HG03060 (cell line): ENCODE measurements at regions not wholly inside any gene's neighbourhood (a gene's known extent, or its start where the extent isn't known, plus 50 kb on each side); places are given as distances from the start of the nearest gene placed in this dataset.

Experiments used
- ATAC-seq: cut with Tn5 transposase; IDR thresholded peaks from one replicate; pipeline ENCODE4 v1.9.1; 2021; ENCODE audit warnings: low read depth, moderate number of reproducible peaks; ENCODE audit not compliant: unreplicated experiment

DNA sequence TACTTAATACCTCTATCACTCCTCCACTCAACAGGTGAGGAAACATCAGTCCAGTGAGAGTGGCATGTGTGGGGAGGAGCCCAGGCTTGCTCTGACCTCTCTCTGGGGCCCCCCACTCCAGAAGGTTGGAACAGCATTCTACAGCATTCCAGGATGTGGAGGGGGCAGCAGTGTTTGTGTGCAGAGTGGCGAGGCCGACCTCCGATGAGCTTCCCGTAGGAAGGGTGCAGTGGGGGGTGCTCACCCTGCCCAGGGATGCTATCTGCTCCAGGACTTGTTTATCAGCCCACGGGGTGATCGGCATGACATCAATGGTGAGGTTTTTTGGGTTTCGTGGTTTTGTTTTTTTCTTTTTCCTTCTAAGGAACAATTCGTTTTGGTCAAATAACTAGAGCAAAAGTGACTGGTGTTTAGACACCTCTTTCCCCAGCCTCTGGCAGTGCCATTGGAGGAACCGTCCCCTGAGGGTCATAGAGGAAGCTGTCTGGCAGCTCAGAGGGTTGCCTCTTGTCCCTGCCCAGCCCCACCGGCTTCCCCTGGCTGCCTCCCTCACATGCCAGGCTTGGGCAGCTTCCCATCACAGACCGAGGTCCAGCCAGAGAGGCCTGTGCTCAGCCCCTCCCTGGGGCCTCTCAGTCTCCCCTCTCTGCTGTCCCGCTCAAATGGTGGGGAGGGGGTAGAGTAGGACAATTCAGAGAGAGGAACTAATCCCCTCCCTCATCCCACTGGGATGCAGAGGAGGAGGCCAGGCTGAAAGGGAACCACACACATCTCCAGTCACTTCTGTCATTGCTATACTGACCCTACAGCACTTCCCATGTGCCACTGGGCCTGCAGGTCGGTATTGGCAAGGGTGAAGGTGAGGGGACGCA is 96.5 kb downstream of the ZFP36L2 start:
- ATAC-seq = no peak

DNA sequence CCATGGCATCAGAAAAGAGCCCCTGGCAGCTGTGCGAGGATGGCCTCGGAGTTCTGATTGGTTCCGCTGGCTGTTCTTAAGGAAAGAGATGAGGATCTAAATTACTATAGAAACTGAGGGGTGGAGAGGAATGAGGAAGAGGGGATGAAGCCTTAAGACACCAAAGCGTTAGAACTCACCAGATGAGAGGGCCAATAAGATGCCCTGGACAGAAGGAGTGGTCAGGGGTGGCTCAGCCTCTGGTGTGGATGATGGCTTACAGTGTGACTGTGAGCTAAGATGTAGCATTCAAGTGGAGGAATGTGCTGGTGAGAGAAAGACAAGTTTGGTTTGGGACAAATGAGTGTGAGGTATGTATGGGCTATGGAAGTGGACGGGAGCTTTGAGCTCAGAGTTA is 97.8 kb downstream of the ZFP36L2 start:
- ATAC-seq = no peak

DNA sequence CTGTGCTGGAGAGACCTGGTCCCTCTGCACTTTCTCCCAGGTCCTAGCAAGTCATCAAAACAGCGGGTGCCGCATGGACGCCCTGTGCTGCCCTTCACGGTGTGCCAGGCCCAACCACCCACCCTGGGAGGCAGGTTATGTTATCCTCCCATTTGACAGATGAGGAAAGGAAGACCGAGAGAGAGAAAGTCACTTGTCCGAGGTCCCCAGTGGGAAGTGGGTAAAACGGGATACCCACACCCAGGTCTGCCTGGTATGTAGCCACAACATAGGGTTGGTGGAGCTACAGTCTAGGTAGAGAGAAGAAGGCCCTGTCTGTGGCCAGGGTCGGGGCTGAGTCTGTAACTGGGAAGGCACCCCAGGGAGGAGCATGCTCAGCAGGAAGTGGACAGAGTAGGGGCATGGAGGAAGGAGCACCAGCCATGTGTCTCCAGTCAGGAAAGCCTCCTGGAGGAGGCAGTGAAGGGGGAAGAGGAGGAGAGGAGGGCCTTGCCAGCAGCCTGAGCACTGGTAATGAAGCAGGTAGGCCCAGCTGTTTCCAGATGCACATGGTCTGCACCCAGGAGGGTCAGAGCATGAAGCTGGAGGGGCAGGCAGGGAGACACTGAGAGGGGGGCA is 98.4 kb downstream of the ZFP36L2 start:
- ATAC-seq = no peak

DNA sequence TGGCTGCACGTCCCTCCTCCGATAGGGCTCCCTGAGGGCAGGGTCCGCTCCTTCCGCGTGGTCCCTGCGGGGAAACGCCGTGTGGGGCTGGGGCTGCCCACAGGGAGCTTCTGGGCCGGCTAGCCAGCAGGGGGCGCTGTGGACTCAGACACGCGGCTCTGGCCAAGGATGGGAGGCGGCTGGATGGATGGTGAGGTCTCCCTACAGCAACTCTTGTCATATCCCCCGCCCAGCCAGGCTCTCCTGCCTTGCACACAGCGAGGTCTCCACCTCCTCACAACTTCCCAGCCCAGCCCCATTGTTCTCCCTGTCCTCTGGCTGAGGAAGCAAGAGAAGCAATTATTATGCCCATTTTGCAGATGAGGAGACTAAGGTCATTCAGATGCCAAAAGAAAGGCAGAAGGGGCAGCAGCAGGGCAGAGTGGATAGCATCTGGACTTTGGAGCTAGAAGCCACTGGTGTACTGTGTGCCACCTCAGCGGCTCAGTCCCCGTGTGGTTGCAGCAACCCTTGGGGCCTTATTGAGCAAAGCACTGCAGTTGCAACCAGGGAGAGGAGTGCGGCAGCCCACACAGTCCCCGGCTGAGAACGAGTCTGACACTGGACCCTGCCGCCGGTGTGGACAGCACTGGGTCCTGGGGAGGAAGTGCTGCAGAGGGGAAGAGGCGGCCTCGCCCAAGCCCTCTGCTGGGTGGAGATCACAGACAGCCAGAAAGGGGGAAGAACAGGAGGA is 99.0 kb downstream of the ZFP36L2 start:
- ATAC-seq = no peak

DNA sequence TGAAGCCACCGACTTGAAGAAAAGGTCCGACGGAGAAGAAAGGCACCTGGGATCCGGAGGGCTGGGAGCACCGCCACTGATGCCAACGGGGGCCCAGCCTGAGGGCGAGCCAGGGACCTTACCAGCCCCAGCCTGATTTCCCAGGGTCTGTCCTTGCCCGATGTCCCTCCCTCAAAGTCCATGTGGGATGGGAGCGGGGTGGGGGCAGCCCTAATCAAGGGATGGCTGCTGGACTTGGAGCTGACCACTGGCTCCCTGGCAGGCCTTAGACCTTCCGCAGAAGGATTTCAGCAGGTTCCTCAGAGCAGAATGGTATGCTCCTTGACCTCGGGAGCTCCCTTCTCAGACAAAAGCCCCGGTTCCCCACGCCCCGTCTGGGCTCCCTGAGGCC is 99.6 kb downstream of the ZFP36L2 start:
- ATAC-seq = no peak

DNA sequence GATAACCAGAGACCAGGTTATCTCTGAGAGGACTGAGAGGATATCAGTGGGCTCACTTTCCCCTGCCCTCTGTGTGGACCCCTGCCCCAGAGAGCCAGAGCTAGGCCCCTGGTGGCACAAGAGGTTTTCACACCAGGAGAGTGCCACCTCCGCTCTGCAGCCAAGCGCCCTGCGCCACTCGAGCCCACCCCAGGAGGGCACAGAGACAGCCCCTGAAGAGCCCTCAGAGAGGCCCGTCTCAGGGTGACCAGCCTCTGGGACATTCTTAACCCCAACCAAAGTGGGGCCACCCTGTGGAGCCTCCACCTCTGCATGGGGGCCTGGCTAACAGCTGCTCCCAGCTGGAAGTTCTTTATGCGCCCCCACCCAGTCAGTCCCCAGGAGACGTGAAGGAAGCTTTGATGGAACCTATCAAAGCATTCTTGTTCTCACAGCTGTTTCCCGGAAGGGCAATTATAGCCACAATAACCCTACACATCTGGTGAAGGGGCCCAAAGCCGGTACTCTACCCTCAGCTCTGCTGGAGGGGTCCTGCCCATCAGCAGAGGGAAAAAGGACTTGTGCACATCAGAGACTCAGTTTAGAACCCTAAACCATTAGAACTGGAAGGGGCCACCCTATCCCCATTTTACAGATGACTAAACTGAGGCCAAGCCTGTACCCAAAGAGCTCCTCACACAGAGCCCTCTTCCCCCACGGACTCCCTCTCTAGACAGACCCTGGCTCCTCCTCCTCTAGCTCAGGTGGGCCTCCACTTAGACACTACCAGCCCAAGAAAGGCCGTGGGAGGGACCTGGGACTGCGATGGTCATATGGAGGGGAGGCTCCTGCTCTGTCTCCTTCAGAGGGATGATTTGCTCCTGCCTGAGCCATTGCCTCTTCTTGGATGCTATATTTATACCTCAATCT is 101.1 kb downstream of the ZFP36L2 start:
- ATAC-seq = no peak

DNA sequence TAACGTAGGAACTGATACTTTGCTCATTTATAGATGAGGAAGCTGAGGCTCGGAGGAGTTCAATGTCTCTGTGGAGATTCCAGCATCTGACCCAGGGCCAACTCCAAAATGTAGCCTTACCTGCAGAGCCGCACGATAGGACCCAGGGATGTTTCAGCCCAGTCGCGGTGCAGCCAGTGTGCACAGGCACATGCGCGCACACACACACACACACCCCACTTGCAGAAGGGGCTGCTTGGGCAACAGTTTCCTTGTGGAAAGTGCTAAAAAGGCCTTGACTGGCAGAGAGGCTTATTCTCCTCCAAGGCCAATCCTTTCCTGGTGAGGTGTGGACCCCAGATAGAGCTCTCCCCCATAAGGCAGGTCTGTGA is 101.7 kb downstream of the ZFP36L2 start:
- no peak for ATAC-seq

DNA sequence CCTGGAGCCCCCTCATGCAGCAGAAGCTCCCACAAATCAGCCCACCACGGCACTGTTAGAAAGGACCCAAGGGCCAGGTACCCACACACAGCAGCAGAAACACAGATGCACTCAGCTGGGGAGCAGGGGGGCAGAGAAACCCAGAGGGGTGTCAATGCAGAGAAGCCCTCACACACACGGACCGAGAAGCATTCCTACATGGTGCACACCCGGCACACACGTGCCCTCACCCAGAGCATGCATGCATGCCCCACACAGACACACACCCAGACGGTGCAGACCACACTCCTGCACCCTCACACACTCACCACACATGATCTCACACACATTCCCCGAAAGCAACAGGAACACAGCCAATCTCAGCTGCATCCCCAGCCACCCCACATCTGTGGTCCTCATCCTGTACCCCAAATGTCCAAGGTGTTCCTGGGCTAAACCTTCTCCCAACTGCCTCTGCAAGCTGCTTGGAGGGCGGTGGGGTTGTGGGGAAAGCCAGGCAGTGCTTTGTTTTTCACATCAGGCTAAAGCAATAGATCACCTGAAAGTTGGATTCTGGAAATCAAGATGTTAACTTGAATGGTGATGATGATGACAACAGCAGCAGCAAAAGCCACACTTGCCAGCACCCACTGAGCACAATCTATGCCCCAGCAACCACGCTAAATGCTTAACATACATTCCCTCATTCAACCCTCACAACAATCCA is 102.3 kb downstream of the ZFP36L2 start:
- no peak for ATAC-seq

DNA sequence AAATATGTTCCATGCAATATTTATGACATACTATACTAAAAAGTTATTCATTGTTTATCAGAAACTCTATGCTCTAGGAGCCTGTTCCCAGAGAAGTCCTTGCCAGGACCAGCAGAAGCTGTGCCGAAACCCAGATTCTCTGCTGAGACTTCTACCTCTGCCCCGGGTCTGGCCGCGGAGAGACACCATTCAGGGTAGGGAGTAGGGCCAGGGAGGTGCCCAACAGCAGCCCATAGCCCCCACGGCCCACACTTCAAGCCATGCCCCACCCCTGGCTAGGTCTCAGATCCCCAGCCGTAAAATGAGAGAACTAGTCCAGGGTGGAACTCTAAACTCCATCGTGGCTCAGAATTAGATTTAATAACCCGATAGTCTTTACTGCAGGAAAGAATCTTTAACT is 102.9 kb downstream of the ZFP36L2 start:
- no peak for ATAC-seq

DNA sequence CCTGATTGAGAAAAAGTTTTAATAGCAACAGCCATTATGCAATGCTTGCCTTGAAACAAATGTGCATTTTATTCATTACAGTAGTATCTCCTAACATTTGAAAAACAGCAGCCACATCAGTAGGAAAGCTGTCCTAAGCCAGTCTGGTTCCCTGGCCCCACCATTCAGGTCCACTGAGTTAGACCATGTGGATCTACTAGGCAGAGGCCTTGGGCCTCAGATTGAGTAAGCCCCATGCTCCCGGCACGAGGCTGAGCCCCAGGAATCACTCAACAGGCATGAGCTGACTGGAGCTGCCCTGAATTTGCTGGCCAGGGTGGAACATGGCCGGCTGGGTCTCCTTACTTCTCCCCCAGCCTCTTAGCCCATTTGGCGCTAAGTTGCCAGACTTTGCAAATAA is 103.4 kb downstream of the ZFP36L2 start:
- ATAC-seq = no peak

DNA sequence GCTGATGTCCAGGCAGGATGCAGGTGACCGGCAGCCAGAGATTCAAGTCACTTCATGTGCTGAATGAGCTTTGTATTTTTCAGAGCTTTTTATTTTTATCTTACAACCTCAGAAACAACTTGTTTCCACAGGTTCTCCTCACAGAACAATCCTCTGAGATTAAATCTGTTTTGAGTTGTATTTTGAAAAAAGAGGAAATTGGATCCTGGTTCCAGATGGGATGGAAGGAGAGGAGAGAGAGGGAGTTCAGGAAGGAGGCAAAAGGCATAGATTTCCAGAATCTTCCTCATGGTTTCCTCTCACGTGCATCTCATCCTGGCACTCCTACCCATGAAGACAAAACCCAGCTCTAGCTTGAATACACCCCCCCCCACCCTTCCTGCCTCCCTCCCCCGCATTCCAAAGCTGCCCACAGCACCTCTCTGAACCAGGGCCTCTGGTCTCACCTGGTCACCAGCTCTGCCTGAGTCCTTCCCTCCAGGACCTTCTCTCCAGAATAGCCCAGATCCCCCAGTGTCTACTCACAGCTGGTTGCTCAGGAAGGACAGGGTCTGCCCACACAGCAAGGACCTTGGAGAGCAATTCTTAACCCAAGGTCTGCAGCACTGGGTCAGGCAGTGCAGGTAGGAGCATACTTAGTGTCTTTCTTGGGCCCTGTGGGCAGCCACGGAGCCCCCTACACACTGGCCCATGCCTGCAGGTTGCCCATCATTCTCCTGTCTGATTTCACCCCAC is 104.7 kb downstream of the ZFP36L2 start:
- no peak for ATAC-seq

DNA sequence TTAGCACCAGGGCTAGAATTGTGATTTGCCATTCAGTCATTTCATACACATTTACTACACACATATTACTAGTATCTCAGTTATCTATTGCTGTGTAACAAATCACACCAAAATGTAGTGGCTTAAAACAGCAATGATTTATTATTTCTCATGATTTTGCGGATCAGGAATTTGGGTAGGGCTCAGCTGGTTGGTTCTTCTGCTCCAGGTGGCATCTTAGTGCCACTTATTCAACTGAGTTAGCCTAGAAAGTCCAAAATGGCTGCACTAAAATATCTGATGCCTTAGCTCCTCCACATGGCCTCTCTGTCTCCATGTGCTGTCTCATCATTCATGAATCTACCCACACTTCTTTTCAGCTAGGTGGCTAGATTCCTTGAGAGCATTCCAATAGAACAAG is 107.1 kb downstream of the ZFP36L2 start:
- ATAC-seq = no peak

DNA sequence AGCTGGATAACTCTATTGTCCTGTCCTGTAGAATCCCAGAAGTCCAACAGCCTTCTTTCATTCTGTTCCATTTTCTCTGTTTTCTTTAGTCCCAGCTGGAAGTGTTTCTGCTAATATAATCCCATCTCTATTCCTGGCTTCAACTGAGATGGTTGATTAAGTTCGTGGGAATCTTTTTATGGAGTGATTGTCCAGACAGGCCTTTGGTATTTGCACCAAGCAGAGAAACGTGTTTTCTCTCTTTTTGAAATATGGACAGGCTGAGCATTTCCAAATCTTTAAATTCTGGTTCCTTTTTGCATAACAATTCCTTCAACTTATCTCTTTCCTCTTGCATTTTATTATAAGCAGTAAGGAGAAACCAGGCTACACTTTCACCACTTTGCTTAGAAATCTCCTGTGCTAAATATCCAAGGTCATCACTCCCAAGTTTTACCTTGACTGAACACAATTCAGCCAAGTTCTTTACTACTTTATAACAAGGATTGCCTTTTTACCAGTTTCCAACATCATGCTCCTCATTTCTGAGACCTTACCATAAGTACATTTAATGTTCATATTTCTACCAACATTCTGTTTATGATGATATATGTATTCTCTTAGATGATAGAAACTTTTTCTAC is 108.8 kb downstream of the ZFP36L2 start:
- no peak for ATAC-seq

DNA sequence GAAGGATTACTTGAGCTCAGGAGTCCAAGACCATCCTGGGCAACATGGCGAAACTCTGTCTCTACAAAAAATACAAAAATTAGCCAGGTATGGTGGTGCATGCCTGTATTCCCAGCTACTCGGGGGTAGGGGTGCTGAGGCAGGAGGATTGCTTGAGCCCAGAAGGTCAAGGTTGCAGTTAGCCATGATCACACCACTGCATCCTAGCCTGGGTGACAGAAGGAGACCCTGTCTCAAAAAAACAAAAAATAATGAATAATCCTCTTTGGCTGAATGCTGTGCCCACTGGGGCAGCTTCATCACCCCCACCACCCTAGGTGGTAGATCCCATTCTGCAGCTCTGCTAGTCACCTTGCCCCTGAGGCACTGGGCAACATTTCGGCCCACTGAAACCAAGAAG is 109.4 kb downstream of the ZFP36L2 start:
- no peak for ATAC-seq

DNA sequence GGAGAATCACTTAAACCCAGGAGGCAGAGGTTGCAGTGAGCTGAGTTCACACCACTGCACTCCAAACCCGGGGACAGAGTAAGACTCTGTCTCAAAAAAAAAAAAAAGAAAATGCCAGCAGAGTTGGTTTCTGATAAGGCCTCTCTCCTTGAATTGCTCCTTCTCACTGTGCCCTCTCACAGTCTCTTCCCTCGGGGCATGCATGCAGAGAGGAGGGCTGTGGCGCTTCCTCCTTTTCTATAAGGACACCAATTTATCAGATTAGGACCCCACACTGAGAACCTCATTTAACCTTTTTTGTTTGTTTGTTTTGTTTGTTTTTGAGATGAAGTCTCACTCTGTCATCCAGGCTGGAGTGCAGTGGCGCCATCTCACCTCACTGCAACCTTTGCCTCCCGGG is 110.5 kb downstream of the ZFP36L2 start:
- no peak for ATAC-seq

DNA sequence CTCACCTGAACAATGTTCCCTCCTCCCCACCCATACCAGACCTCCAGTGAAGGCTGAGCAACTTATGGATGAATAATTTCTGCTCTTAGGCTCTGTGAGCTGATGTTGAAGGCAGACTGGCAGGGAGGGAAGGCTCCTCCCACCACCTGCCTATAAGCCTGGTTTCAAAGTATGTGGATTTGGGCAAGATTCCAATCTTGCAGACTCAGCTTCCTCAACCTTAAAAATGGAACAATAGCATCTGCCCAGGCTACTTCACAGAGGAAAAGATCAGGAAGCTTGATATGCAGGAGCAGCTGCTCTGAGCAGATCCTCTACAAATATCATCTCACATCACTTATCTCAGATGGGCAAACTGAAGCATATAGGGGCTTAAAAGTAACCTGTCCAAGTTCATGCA is 112.2 kb downstream of the ZFP36L2 start:
- no peak for ATAC-seq

DNA sequence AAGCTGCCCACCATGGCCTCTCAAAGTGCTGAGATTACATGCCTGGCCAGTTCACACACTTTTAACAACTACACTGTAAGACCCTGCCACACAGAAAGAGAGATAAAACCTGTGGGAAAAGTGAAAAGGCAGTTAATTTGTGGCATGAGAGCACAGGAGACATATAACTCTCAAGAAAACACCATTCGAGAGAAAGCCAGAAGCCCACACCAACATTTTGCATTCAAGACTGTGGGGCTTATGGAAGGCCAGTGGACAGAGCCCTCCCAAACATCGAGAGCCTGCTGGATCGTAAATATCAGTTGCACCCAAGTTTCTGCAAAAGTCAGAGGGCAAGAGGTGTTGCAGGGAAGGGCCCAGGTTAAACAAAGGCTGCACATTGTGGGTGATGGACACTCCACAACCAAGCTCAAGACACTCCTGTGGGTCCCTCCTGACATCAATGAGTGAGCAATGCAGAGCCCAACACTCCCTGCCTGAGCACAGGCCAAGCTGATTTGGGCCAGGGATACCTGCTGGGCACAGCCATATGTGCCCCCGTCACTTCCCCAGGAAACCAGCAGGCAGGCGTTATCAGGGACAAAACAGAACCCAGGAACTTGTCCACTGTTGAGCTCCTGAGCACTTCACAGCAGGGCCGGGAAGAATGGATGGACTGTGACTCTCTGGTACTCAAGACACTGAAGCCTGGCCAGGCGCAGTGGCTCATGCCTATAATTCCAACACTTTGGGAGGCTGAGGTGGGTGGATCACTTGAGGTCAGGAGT is 114.4 kb downstream of the ZFP36L2 start:
- no peak for ATAC-seq

DNA sequence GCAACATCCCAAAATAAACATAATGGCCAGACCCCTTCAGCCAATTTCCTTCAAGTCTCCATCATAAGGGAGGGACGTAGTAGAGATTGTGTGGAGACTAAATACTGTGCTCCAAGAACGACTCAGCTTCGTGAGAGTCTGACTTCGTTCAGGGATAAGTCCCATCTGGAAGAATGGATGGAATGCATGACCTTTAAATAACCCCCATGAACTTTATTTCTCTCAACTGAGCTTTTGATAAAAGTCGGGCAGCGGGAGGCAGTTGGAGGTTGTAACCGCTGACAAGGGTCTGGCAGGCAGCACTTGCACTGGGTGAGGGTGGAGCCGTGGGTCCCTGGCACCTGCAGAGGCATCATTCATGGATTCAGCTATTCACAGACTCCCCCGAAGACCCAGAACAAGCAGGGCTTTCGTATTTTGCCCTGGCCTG is 115.9 kb downstream of the ZFP36L2 start:
- no peak for ATAC-seq
